Heart left ventricle (tissue), 13 donors: ENCODE measurements at regions not wholly inside any gene's neighbourhood (a gene's known extent, or its start where the extent isn't known, plus 50 kb on each side); places are given as distances from the start of the nearest gene placed in this dataset.

Experiments
- POLR2A ChIP-seq, 2 donors: fragments of 450-650 bp; IDR thresholded peaks; one replicate each; pipeline ENCODE4 v1.6.1; 2017; ENCODE audit warnings: antibody characterized with exemption in 2 of 2, mild to moderate bottlenecking in 2 of 2, moderate library complexity in 2 of 2
- TF ChIP-seq, protein P1 (sequence below), 12 donors: fragments of 200-600 bp; sonication (generic) in 4 of 12; IDR thresholded peaks; one replicate each; pipeline versions ENCODE4 v1.5.0 to v1.8.0; 2018 to 2022; ENCODE audit warnings: antibody characterized with exemption in 12 of 12, mild to moderate bottlenecking in 5 of 12
- donor health status: ischemic (EF 13 %, LVEDD 7.1; RV severe dilation, severe dysfunction).
- donor health status: DM: no; HTN: yes; CAD: no.
- donor health status: DM: no; HTN: no; CAD: no.
- donor health status: ischemic (EF 25% LVEDD 6.9; RV normal size, moderate dysfunction).
- donor health status: ischemic (EF 25% LVEDD 5.7; RV mildly dilated, moderate dysfunction).
- donor health status: ischemic (EF 35%, LVEDD 5.7; RV mildly dilated, moderate dysfunction).
- donor health status: nonischemic (EF 11% LVEDD 7.7; RV severe dilation, severe dysfunction).
- donor health status: DM: yes; HTN: yes; CAD: no.
- donor health status: PGD.
- donor health status: ischemic (EF 29% LVEDD 5.4; RV normal size, mild dysfunction).
- donor health status: nonischemic (EF 23%, LVEDD 6.1; RV moderate dilation, normal function).

DNA sequence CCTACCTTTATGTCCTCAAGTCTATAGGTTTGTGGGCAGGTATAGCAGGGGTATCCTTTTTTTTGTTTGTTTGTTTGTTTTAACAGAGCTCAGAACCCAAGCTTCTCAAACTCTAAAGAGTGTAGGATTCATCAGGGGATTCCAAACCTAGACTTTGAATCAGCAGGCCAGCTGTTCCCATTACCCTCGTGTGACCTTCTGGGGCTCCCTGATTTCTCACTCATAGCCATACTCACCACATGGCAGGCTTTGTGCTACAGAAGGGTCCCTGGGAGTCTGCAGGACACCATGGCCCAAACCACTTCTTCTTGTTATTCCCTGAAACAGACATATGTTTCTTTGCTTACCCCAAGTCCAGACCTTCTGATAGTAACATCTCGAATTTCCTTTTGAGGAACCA lies 350.8 kb upstream of the TSHZ2 start:
- TF ChIP-seq, protein P1, sequence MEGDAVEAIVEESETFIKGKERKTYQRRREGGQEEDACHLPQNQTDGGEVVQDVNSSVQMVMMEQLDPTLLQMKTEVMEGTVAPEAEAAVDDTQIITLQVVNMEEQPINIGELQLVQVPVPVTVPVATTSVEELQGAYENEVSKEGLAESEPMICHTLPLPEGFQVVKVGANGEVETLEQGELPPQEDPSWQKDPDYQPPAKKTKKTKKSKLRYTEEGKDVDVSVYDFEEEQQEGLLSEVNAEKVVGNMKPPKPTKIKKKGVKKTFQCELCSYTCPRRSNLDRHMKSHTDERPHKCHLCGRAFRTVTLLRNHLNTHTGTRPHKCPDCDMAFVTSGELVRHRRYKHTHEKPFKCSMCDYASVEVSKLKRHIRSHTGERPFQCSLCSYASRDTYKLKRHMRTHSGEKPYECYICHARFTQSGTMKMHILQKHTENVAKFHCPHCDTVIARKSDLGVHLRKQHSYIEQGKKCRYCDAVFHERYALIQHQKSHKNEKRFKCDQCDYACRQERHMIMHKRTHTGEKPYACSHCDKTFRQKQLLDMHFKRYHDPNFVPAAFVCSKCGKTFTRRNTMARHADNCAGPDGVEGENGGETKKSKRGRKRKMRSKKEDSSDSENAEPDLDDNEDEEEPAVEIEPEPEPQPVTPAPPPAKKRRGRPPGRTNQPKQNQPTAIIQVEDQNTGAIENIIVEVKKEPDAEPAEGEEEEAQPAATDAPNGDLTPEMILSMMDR (IDR thresholded peaks at IDR 0.05): no peak
- no peak for TF ChIP-seq POLR2A (IDR thresholded peaks at IDR 0.05)
